ENCODE measurements at regions not wholly inside any gene's neighbourhood (a gene's known extent, or its start where the extent isn't known, plus 50 kb on each side); places are given as distances from the start of the nearest gene placed in this dataset.
"Not testable (repeated sequence)": the region's sequence is repeated elsewhere in the genome, so short reads cannot be mapped to it uniquely, and the experiment has no call there.

DNA sequence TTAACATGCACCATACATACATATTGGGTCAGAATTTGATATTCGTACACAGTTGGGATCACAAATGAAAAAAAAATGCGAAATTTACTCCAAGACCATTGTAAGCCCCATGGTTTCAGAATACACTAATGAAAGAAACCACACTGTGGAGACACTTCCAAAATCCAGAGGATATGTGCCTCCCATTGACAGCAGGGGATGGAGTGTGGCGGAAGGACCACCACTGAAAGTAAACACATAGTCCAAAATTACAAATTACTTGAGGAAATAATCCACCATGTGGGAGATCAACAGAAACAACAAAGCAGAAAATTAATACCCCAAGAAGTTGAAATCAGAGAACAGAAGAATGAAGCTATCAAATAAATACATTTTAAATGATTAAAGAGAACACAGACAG, 291.6 kb upstream of the PAPPA start:
- Mint-ChIP-seq H3K9me3 (no peaks in the 10 kb centered on the region), H3K36me3 (ENCODE audit: low read depth) (no peaks in the 10 kb centered on the region), H3K4me3 (ENCODE audit: low read depth) (no peak overlapping the region), H3K27me3 (ENCODE audit: low read depth) (no peaks in the 10 kb centered on the region), H3K4me1 (ENCODE audit: low read depth) (no peaks in the 10 kb centered on the region), H3K27ac (no peak overlapping the region)
- DNase-seq (ENCODE audit: low spot score), result no peak
- intact Hi-C loops (cut with micrococcal nuclease), result no loop called here

DNA sequence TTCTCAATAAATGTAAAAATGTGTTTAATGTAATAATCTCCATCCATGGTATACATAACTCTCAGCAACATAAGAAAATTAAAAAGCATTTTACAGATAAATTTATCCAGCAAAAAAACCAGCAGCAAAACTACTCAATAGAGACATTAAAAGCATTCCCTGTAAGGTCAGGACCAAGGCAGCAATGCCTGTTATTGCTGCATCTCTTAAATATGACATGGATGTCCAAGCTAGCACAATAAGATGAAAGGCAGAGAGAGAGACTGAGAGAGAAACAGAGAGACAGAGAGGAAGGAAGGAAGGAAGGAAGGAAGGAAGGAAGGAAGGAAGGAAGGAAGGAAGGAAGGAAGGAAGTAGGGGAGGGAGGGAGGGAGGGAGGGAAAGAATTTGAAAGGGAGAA, 289.0 kb upstream of the PAPPA start:
- H3K4me1 Mint-ChIP-seq (ENCODE audit: low read depth), result no peaks in the 10 kb centered on the region
- no peaks in the 10 kb centered on the region for H3K27me3 Mint-ChIP-seq (ENCODE audit: low read depth)
- H3K27ac Mint-ChIP-seq, result no peak overlapping the region
- intact Hi-C loops (cut with micrococcal nuclease), result no loop called here
- H3K36me3 Mint-ChIP-seq (ENCODE audit: low read depth), result no peaks in the 10 kb centered on the region
- H3K4me3 Mint-ChIP-seq (ENCODE audit: low read depth), result no peak overlapping the region
- no peak for DNase-seq (ENCODE audit: low spot score)
- no peaks in the 10 kb centered on the region for H3K9me3 Mint-ChIP-seq

GRCh38 chr9:115867326-115867725, 286.3 kb upstream of the PAPPA start:
- H3K4me3 Mint-ChIP-seq (ENCODE audit: low read depth), result no peak overlapping the region
- no peaks in the 10 kb centered on the region for H3K27me3 Mint-ChIP-seq (ENCODE audit: low read depth)
- no peaks in the 10 kb centered on the region for H3K9me3 Mint-ChIP-seq
- no peak for DNase-seq (ENCODE audit: low spot score)
- H3K36me3 Mint-ChIP-seq (ENCODE audit: low read depth), result no peaks in the 10 kb centered on the region
- no peaks in the 10 kb centered on the region for H3K4me1 Mint-ChIP-seq (ENCODE audit: low read depth)
- no peak overlapping the region for H3K27ac Mint-ChIP-seq
- intact Hi-C loops (cut with micrococcal nuclease), result no loop called here

DNA sequence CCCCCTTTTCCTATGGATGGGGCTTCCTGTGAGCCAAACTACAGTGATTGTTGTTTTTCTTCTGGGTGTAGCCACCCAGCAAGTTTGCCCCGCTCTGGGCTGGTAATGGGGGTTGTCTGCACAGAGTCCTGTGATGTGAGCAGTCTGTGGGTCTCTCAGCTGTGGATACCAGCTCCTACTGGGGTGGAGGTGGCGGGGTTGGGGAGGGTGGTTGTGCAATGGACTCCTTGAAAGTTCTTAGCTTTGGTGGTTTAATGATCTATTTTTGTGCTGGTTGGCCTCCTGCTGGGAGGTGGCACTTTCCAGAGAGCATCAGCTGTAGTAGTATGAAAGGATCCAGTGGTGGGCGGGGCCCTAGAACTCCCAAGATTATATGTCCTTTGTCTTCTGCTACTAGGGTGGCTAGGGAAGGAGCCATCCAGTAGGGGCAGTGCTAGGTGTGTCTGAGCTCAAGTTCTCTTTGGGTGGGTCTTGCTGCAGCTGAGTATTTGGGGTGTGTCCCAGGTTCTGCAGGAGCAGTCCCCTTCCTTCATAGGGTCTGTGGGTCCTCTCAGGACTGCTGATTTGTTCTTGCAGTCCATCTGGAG, 275.6 kb upstream of the PAPPA start:
- Mint-ChIP-seq H3K4me1 (ENCODE audit: low read depth) (no peaks in the 10 kb centered on the region), H3K36me3 (ENCODE audit: low read depth) (no peaks in the 10 kb centered on the region), H3K27me3 (ENCODE audit: low read depth) (no peaks in the 10 kb centered on the region), H3K4me3 (ENCODE audit: low read depth) (no peak overlapping the region), H3K9me3 (no peaks in the 10 kb centered on the region), H3K27ac (no peak overlapping the region)
- DNase-seq (ENCODE audit: low spot score), result no peak
- intact Hi-C loops (cut with micrococcal nuclease), result no loop called here

DNA sequence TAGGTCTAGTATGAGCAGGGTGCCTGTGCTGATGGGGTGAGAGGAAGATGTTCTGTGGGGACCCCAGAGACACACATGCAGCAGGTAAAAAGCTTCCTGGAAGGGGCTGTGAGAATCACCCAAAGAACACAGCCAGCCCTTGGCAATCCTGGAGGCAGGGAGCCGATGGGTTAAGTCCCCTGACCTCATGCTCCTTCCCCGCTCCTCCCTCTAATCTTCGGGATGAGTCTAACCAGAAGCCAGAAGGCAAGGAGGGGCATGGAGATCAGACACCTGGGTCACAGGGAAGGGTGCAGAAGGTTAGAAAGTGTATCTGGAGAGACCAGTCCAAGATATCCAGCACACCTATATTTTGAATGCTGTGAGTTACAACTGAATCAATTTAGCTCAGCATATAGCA, 274.1 kb upstream of the PAPPA start:
- H3K27me3 Mint-ChIP-seq (ENCODE audit: low read depth), result no peaks in the 10 kb centered on the region
- H3K4me3 Mint-ChIP-seq (ENCODE audit: low read depth), result no peak overlapping the region
- H3K36me3 Mint-ChIP-seq (ENCODE audit: low read depth), result no peaks in the 10 kb centered on the region
- no peak overlapping the region for H3K27ac Mint-ChIP-seq
- intact Hi-C loops (cut with micrococcal nuclease), result no loop called here
- H3K4me1 Mint-ChIP-seq (ENCODE audit: low read depth), result no peaks in the 10 kb centered on the region
- no peak for DNase-seq (ENCODE audit: low spot score)
- H3K9me3 Mint-ChIP-seq, result no peaks in the 10 kb centered on the region

- no peaks in the 10 kb centered on the region for H3K4me1 Mint-ChIP-seq (ENCODE audit: low read depth)
Measured at GRCh38 chr9:115880221-115880885, 273.2 kb upstream of the PAPPA start.

GRCh38 chr9:115882911-115883310, 270.7 kb upstream of the PAPPA start:
- no peak for DNase-seq (ENCODE audit: low spot score)
- Mint-ChIP-seq H3K27ac (no peak overlapping the region), H3K27me3 (ENCODE audit: low read depth) (no peaks in the 10 kb centered on the region), H3K36me3 (ENCODE audit: low read depth) (no peaks in the 10 kb centered on the region), H3K9me3 (no peaks in the 10 kb centered on the region), H3K4me1 (ENCODE audit: low read depth) (no peaks in the 10 kb centered on the region), H3K4me3 (ENCODE audit: low read depth) (no peak overlapping the region)
- intact Hi-C loops (cut with micrococcal nuclease), result no loop called here

More at GRCh38 chr9:115880221-115880885, 273.2 kb upstream of the PAPPA start:
- Mint-ChIP-seq H3K36me3 (ENCODE audit: low read depth) (no peaks in the 10 kb centered on the region), H3K27ac (no peak overlapping the region), H3K9me3 (no peaks in the 10 kb centered on the region), H3K27me3 (ENCODE audit: low read depth) (no peaks in the 10 kb centered on the region), H3K4me3 (ENCODE audit: low read depth) (no peak overlapping the region)
- no peak for DNase-seq (ENCODE audit: low spot score)
- intact Hi-C loops (cut with micrococcal nuclease), result no loop called here

DNA sequence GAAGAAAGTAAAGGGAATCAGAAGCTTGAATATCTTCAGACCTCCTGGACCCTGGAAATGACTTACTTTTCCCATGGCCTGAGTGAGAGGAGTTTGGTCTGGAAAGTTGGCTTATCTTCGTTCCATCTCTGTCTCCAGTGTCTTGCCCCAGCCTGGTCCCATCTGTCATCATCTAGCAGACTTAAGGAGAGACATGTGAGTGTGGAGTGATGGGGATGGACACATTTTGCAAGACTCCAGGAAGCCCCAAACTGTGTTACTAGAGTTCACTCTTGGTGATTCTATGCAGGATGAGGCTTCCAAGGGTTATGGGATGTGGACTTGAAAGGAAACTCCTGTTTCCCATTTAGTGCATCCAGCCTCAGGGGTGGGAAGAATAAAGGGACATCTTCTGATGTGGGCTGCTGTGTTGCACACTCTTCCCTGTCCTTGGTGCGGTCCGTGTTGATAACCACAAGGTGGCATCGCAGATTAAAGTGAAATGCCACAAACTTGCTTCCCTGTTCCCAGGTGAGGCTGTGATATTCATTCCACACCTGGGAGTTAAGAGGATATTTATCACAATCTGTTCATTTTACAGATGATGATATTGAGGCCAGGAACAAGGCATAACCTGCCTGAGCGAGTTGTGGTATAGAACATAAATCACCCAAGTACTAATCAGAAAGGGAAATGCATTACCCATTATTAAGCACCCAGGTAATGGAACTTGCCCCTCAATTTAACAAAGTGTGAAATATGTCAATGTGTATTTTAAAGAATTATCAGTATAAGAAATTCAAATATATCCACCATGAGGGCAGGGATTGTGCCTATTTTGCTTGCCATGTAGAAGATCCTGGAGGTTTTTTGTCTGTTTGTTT, 269.9 kb upstream of the PAPPA start:
- Mint-ChIP-seq H3K27ac (no peak overlapping the region), H3K36me3 (ENCODE audit: low read depth) (no peaks in the 10 kb centered on the region), H3K27me3 (ENCODE audit: low read depth) (no peaks in the 10 kb centered on the region), H3K4me3 (ENCODE audit: low read depth) (no peak overlapping the region), H3K9me3 (no peaks in the 10 kb centered on the region), H3K4me1 (ENCODE audit: low read depth) (no peaks in the 10 kb centered on the region)
- intact Hi-C loops (cut with micrococcal nuclease), result no loop called here
- DNase-seq (ENCODE audit: low spot score), result no peak

- Mint-ChIP-seq H3K9me3 (no peaks in the 10 kb centered on the region), H3K4me1 (ENCODE audit: low read depth) (no peaks in the 10 kb centered on the region), H3K27me3 (ENCODE audit: low read depth) (no peaks in the 10 kb centered on the region), H3K4me3 (ENCODE audit: low read depth) (no peak overlapping the region), H3K36me3 (ENCODE audit: low read depth) (no peaks in the 10 kb centered on the region), H3K27ac (no peak overlapping the region)
- no peak for DNase-seq (ENCODE audit: low spot score)
- intact Hi-C loops (cut with micrococcal nuclease), result no loop called here
Measured at GRCh38 chr9:115884846-115885245, 268.7 kb upstream of the PAPPA start.

DNA sequence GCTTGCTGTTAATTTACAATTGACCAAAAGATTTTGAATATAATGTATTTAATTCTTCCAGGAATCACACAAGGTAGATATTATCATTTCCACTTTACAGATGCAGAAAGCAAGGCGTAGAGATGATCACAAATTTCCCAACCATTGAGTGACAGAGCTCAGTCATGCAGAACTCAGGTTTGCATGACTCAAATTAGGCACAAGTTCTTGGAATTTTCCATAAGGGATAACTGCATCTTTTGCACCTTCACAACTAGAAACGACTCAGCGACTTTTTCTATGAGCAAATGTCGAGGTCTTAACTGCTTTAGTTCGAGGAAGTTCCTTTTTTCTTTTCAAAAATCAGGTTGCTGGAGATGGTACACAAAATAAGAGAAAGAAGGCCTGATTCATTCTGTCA, 265.5 kb upstream of the PAPPA start:
- Mint-ChIP-seq H3K9me3 (no peaks in the 10 kb centered on the region), H3K4me3 (ENCODE audit: low read depth) (no peak overlapping the region), H3K4me1 (ENCODE audit: low read depth) (no peaks in the 10 kb centered on the region), H3K36me3 (ENCODE audit: low read depth) (no peaks in the 10 kb centered on the region), H3K27me3 (ENCODE audit: low read depth) (no peaks in the 10 kb centered on the region), H3K27ac (no peak overlapping the region)
- DNase-seq (ENCODE audit: low spot score), result no peak
- intact Hi-C loops (cut with micrococcal nuclease), result no loop called here

- no peaks in the 10 kb centered on the region for H3K27me3 Mint-ChIP-seq (ENCODE audit: low read depth)
- no peaks in the 10 kb centered on the region for H3K36me3 Mint-ChIP-seq (ENCODE audit: low read depth)
- no peaks in the 10 kb centered on the region for H3K4me1 Mint-ChIP-seq (ENCODE audit: low read depth)
- no peak overlapping the region for H3K27ac Mint-ChIP-seq
- H3K4me3 Mint-ChIP-seq (ENCODE audit: low read depth), result no peak overlapping the region
- intact Hi-C loops (cut with micrococcal nuclease), result no loop called here
- H3K9me3 Mint-ChIP-seq, result no peaks in the 10 kb centered on the region
- no peak for DNase-seq (ENCODE audit: low spot score)
Measured at GRCh38 chr9:115891929-115892328, 261.7 kb upstream of the PAPPA start.

- H3K9me3 Mint-ChIP-seq; H3K27ac Mint-ChIP-seq; intact Hi-C loops (cut with micrococcal nuclease): not testable (repeated sequence)
Measured at GRCh38 chr9:115898478-115898877, 255.1 kb upstream of the PAPPA start.

GRCh38 chr9:115900698-115901097, 252.9 kb upstream of the PAPPA start:
- H3K36me3 Mint-ChIP-seq (ENCODE audit: low read depth), result no peaks in the 10 kb centered on the region
- H3K9me3 Mint-ChIP-seq, result no peaks in the 10 kb centered on the region
- H3K27me3 Mint-ChIP-seq (ENCODE audit: low read depth), result no peaks in the 10 kb centered on the region
- intact Hi-C loops (cut with micrococcal nuclease), result no loop called here
- no peak for DNase-seq (ENCODE audit: low spot score)
- H3K27ac Mint-ChIP-seq, result no peak overlapping the region
- H3K4me3 Mint-ChIP-seq (ENCODE audit: low read depth), result no peak overlapping the region
- no peaks in the 10 kb centered on the region for H3K4me1 Mint-ChIP-seq (ENCODE audit: low read depth)

More at GRCh38 chr9:115898478-115898877, 255.1 kb upstream of the PAPPA start:
- not testable (repeated sequence) for H3K4me1 Mint-ChIP-seq (ENCODE audit: low read depth); H3K4me3 Mint-ChIP-seq (ENCODE audit: low read depth); DNase-seq (ENCODE audit: low spot score); H3K27me3 Mint-ChIP-seq (ENCODE audit: low read depth); H3K36me3 Mint-ChIP-seq (ENCODE audit: low read depth)

Data from activated T-helper 2 cell treated with anti-CD3 and anti-CD28 coated beads, Interferon-gamma antibody, Interleukin-2, Interleukin-4, amounts not matched to agents 10 μg/mL and 5 μg/mL and 100 μg/mL, durations not matched to agents 14 hours and 24 hours and 36 hours (primary cell).